ENCODE measurements at regions not wholly inside any gene's neighbourhood (a gene's known extent, or its start where the extent isn't known, plus 50 kb on each side); places are given as distances from the start of the nearest gene placed in this dataset.

DNA sequence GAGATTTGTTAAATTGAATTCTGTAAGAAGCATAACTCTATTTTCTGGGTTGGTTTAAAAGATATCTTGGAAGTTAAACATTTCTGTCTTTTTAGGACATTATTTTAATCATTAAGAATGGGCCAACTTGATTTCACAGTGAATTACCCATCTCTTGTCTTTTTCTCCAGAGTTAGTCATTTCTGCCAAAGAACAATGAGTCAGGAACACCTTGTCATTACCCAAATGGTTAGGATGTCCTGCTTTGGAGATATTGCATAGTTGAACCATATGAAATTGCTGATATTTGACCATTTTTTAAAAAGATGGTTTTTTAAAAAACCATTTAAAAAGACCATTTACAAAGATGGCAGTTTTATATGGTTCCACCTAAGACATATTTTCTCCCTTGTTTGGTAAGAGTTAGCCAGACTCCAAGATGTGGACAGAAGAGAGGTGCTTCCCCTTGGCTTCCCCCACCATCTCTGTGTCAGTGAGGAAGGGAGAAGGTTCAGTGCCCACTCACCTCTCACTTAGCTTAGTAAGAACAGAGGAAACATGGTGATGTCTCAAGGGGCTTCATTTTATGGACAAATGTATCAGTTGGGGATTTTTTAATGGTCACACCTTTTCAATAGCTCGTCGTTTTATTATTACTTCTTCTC, 103.0 kb downstream of the PCSK1 start:
- TF ChIP-seq, protein P1, sequence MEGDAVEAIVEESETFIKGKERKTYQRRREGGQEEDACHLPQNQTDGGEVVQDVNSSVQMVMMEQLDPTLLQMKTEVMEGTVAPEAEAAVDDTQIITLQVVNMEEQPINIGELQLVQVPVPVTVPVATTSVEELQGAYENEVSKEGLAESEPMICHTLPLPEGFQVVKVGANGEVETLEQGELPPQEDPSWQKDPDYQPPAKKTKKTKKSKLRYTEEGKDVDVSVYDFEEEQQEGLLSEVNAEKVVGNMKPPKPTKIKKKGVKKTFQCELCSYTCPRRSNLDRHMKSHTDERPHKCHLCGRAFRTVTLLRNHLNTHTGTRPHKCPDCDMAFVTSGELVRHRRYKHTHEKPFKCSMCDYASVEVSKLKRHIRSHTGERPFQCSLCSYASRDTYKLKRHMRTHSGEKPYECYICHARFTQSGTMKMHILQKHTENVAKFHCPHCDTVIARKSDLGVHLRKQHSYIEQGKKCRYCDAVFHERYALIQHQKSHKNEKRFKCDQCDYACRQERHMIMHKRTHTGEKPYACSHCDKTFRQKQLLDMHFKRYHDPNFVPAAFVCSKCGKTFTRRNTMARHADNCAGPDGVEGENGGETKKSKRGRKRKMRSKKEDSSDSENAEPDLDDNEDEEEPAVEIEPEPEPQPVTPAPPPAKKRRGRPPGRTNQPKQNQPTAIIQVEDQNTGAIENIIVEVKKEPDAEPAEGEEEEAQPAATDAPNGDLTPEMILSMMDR (IDR thresholded peaks at IDR 0.05) = no peak
- TF ChIP-seq POLR2A (IDR thresholded peaks at IDR 0.05) = no peak

Measured in tibial nerve (tissue), 3 donors.